GM13977 (cell line): ENCODE measurements at regions not wholly inside any gene's neighbourhood (a gene's known extent, or its start where the extent isn't known, plus 50 kb on each side); places are given as distances from the start of the nearest gene placed in this dataset.

ENCODE experiments used
- DNase-seq: peaks from one replicate; pipeline ENCODE4 v3.0.0; 2012; ENCODE audit warnings: low spot score
- CTCF ChIP-seq: IDR thresholded peaks from 2 replicates; pipeline ENCODE4 v1.5.1; 2012; ENCODE audit warnings: mild to moderate bottlenecking, control low read depth; ENCODE audit not compliant: insufficient read depth; ENCODE audit errors: extremely low read depth, missing control alignments
- in situ Hi-C: fragments of 300-500 bp; cut with MboI; formaldehyde crosslinking; loops from one replicate; pipeline ENCODE4 v1.12.0; 2022; ENCODE audit warnings: low sequenced_read_pairs, low pct_unique_long_range_greater_than_20kb, mixed read lengths, inconsistent platforms; ENCODE audit not compliant: unreplicated experiment

DNA sequence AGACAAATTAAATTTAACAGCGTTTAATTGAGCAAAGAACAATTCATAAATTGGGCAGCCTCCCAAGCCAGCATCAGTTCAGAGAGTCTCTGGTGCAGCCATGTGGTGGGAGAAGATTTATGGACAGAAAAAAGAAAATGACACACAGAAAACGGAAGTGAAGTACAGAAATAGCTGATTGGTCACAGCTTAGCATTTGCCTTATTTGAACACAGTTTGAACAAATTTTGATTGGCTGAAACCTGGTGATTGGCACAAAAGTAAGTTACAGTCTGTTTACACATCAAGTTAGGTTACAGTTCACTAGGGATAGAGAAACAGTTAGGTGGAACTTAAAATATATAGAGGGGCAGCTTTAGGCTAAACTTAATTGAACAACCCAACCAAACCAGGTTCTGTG, 720.1 kb downstream of the TYW1 start:
- TF ChIP-seq CTCF = no peak
- no peak for DNase-seq
- in situ Hi-C loops = no loop called here

- in situ Hi-C loops = no loop called here
- DNase-seq = no peak
- no peak for TF ChIP-seq CTCF
Measured at GRCh38 chr7:67723591-67723990, 727.0 kb downstream of the TYW1 start.

- TF ChIP-seq CTCF = no peak
- no peak for DNase-seq
- in situ Hi-C loops = no loop called here
Measured at GRCh38 chr7:67724435-67724834, 727.8 kb downstream of the TYW1 start.

DNA sequence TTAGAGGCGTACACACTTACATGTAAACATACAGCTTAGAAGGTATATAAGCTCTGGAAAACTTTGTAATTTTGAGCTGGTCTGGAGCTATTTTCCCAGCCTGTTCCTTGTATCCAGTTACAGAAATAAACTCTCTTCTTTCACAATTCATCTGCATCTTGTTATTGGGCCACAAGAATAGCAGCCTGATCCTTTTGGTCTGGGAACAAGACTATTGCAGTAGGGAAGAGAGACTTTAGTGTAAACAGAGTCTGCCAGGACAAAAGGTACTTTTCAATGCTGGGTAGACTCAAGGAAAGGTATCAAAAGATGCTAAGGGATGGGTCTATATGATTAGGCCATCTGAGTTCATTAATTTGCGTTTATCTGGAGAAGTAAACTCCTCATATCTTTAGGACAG, 728.3 kb downstream of the TYW1 start:
- no peak for TF ChIP-seq CTCF
- in situ Hi-C loops = no loop called here

GRCh38 chr7:67725423-67725822, 728.8 kb downstream of the TYW1 start:
- TF ChIP-seq CTCF = no peak
- in situ Hi-C loops = no loop called here

More for the DNA sequence above, 728.3 kb downstream of the TYW1 start:
- no peak for DNase-seq

DNA sequence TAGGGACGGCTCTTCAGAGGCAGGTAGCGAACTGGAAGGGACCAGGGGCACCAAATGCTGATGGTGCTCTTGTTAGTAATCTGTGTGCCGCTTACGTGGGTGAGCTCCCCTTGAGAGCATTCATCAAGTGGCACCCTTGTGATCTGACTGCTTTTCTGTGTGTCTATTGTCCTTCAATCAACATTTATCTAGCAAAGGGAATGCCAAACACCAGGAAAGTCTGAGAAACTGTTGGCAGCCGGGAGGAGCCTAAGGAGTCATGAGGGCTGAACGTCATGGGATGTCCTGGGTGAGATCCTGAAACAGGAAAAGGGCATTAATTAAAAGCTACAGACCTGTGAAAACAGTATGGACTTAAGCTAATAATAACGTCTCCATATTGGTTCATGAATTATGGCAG, 733.1 kb downstream of the TYW1 start:
- no peak for TF ChIP-seq CTCF
- in situ Hi-C loops = no loop called here
- no peak for DNase-seq

More at GRCh38 chr7:67725423-67725822, 728.8 kb downstream of the TYW1 start:
- no peak for DNase-seq

- no peak for TF ChIP-seq CTCF
- in situ Hi-C loops = no loop called here
- DNase-seq = no peak
Measured at GRCh38 chr7:67731704-67732103, 735.1 kb downstream of the TYW1 start.
